DND-41 (cell line): ENCODE measurements at regions not wholly inside any gene's neighbourhood (a gene's known extent, or its start where the extent isn't known, plus 50 kb on each side); places are given as distances from the start of the nearest gene placed in this dataset.

Source experiments
- ATAC-seq: fragments of 200-7000 bp; cut with Tn5 transposase; 3 replicates; pipeline ENCODE4 v1.9.1; 2021; ENCODE audit warnings: low read depth; ENCODE audit not compliant: insufficient read depth
- DNase-seq: peaks from one replicate; pipeline ENCODE4 v3.0.0-alpha.2; 2020
- H2AFZ ChIP-seq: 2 replicates; pipeline ENCODE4 v1.6.0; 2012; ENCODE audit warnings: low read depth, low read length
- H3K27ac ChIP-seq: 2 replicates; pipeline ENCODE4 v1.5.1; 2012; ENCODE audit warnings: low read length, inconsistent platforms
- H3K27me3 ChIP-seq: fragments of 200-600 bp; sonication (generic); 2 replicates; pipeline ENCODE4 v1.6.0; 2012; ENCODE audit warnings: low read length, mild to moderate bottlenecking, inconsistent platforms; ENCODE audit not compliant: insufficient read depth, poor library complexity
- H3K36me3 ChIP-seq: 2 replicates; pipeline ENCODE4 v1.5.1; 2012; ENCODE audit warnings: low read length, inconsistent platforms; ENCODE audit not compliant: insufficient read depth
- H3K4me1 ChIP-seq: 2 replicates; pipeline ENCODE4 v1.5.1; 2012; ENCODE audit warnings: mild to moderate bottlenecking, low read length; ENCODE audit not compliant: insufficient read depth
- H3K4me2 ChIP-seq: 2 replicates; pipeline ENCODE4 v1.6.0; 2012; ENCODE audit warnings: mild to moderate bottlenecking, moderate library complexity, low read length, inconsistent platforms; ENCODE audit not compliant: insufficient read depth
- H3K4me3 ChIP-seq, 2 experiments: fragments of 200-600 bp in 1 of 2; shearing (Covaris generic) in 1 of 2; 2 replicates each; pipeline ENCODE4 v1.5.1; 2012 to 2016; ENCODE audit warnings: inconsistent platforms in 2 of 2, low read length in 2 of 2, mild to moderate bottlenecking in 2 of 2, low read depth in 1 of 2, moderate library complexity in 1 of 2
- H3K79me2 ChIP-seq: 2 replicates; pipeline ENCODE4 v1.6.0; 2012; ENCODE audit warnings: low read length, inconsistent platforms; ENCODE audit not compliant: insufficient read depth
- H3K9ac ChIP-seq: 2 replicates; pipeline ENCODE4 v1.6.0; 2012; ENCODE audit warnings: low read depth, mild to moderate bottlenecking, inconsistent platforms, low read length, moderate library complexity
- H3K9me3 ChIP-seq: 2 replicates; pipeline ENCODE4 v1.5.1; 2012; ENCODE audit warnings: low read length, moderate library complexity, mild to moderate bottlenecking, inconsistent platforms; ENCODE audit not compliant: insufficient read depth, severe bottlenecking
- H4K20me1 ChIP-seq: 2 replicates; pipeline ENCODE4 v1.6.0; 2012; ENCODE audit warnings: low read length; ENCODE audit not compliant: insufficient read depth
- EZH2 ChIP-seq: IDR thresholded peaks from 3 replicates; pipeline ENCODE4 v1.6.1; 2012; ENCODE audit warnings: borderline replicate concordance, low read depth, mild to moderate bottlenecking, moderate library complexity, low read length, inconsistent platforms; ENCODE audit not compliant: severe bottlenecking
- TF ChIP-seq, protein P1 (sequence below): IDR thresholded peaks from 2 replicates; pipeline ENCODE4 v1.5.1; 2012; ENCODE audit warnings: borderline replicate concordance, low read length, moderate library complexity, mild to moderate bottlenecking; ENCODE audit not compliant: poor library complexity, severe bottlenecking; ENCODE audit errors: extremely low read depth

- Histone ChIP-seq H3K79me2 (no peaks in the 10 kb centered on the region), H3K36me3 (no peaks in the 10 kb centered on the region), H4K20me1 (no peaks in the 10 kb centered on the region), H3K4me3 (no peak overlapping the region), H2AFZ (no peak overlapping the region), H3K27ac (no peak overlapping the region), H3K9ac (no peak overlapping the region), H3K4me2 (no peak overlapping the region), H3K9me3 (no peaks in the 10 kb centered on the region), H3K27me3 (no peaks in the 10 kb centered on the region), H3K4me1 (no peaks in the 10 kb centered on the region)
- ATAC-seq: no peak
- TF ChIP-seq, protein P1, sequence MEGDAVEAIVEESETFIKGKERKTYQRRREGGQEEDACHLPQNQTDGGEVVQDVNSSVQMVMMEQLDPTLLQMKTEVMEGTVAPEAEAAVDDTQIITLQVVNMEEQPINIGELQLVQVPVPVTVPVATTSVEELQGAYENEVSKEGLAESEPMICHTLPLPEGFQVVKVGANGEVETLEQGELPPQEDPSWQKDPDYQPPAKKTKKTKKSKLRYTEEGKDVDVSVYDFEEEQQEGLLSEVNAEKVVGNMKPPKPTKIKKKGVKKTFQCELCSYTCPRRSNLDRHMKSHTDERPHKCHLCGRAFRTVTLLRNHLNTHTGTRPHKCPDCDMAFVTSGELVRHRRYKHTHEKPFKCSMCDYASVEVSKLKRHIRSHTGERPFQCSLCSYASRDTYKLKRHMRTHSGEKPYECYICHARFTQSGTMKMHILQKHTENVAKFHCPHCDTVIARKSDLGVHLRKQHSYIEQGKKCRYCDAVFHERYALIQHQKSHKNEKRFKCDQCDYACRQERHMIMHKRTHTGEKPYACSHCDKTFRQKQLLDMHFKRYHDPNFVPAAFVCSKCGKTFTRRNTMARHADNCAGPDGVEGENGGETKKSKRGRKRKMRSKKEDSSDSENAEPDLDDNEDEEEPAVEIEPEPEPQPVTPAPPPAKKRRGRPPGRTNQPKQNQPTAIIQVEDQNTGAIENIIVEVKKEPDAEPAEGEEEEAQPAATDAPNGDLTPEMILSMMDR: no peak
- TF ChIP-seq EZH2: no peak
- DNase-seq: no peak
Observed at GRCh38 chr3:174792864-174793263, 66.3 kb upstream of the NAALADL2 start.
